ENCODE measurements at regions not wholly inside any gene's neighbourhood (a gene's known extent, or its start where the extent isn't known, plus 50 kb on each side); places are given as distances from the start of the nearest gene placed in this dataset. TPM values are rescaled to one million over a fixed set of nuclear protein-coding genes. Genes with fewer than 3 reads are reported as not detected.
"Not testable (repeated sequence)": the region's sequence is repeated elsewhere in the genome, so short reads cannot be mapped to it uniquely, and the experiment has no call there.

GRCh38 chr4:119372316-119373062, 50.6 kb upstream of the FABP2 start:
- not testable (repeated sequence) for H3K4me1 ChIP-seq (ENCODE audit: control insufficient read depth, insufficient read depth, low read length); H3K4me3 ChIP-seq (ENCODE audit: low read depth, low read length); DNase-seq (ENCODE audit: low read depth in 4 of 6, low spot score in 6 of 6); H3K9me3 ChIP-seq (ENCODE audit: control insufficient read depth, insufficient read depth, low read length); H3K27ac ChIP-seq (ENCODE audit: low read depth, low read length); H3K27me3 ChIP-seq (ENCODE audit: control insufficient read depth, insufficient read depth, low read length); H3K36me3 ChIP-seq (ENCODE audit: control insufficient read depth, insufficient read depth, low read length)
- WGBS (ENCODE audit: insufficient coverage), result 86% methylated on average over 1 of the region's 6 CpGs

Small RNA genes in the stretch of these regions (small RNA-seq; reads per million reads assigned to genes)
- gene RNU6-1217P (ENCODE audit: low replicate concordance), result not detected

Data from spinal cord (tissue), 10 donors.